Adrenal gland (tissue), 5 donors: ENCODE measurements at regions not wholly inside any gene's neighbourhood (a gene's known extent, or its start where the extent isn't known, plus 50 kb on each side); places are given as distances from the start of the nearest gene placed in this dataset.

Experiments used
- CTCF ChIP-seq, 6 experiments: fragments of 450-650 bp in 4 of 6; fragments of 200-600 bp in 2 of 6; sonication (generic) in 1 of 6; IDR thresholded peaks; 1 replicate in 5 of 6; 2 replicates in 1 of 6; pipeline versions ENCODE4 v1.5.1 to v1.8.0; 2016 to 2021; ENCODE audit warnings: antibody characterized with exemption in 6 of 6, mild to moderate bottlenecking in 2 of 6, moderate library complexity in 1 of 6
- POLR2A ChIP-seq, 2 donors: fragments of 450-650 bp; IDR thresholded peaks; one replicate each; pipeline ENCODE4 v1.6.1; 2017; ENCODE audit warnings: antibody characterized with exemption in 2 of 2, mild to moderate bottlenecking in 2 of 2, moderate library complexity in 1 of 2
- donor health status: DM: no; HTN: no; CAD: no.

- TF ChIP-seq CTCF (IDR thresholded peaks at IDR 0.05) (no peak), POLR2A (IDR thresholded peaks at IDR 0.05) (no peak)
Measured at GRCh38 chr12:24116548-24116947, 167.1 kb upstream of the SOX5 start.
